Transverse colon (tissue), 4 donors: ENCODE measurements at regions not wholly inside any gene's neighbourhood (a gene's known extent, or its start where the extent isn't known, plus 50 kb on each side); places are given as distances from the start of the nearest gene placed in this dataset.
"Not testable (repeated sequence)": the region's sequence is repeated elsewhere in the genome, so short reads cannot be mapped to it uniquely, and the experiment has no call there.

Experiments
- DNase-seq: peaks from one replicate; pipeline ENCODE4 v3.0.0-alpha.2; 2019
- H3K27ac ChIP-seq, 4 donors: fragments of 200-600 bp; sonication (generic); 2 replicates each; pipeline ENCODE4 v1.5.1; 2016 to 2018; ENCODE audit warnings: inconsistent platforms in 4 of 4
- H3K27me3 ChIP-seq: fragments of 200-600 bp; sonication (generic); 2 replicates; pipeline ENCODE4 v1.5.1; 2017; ENCODE audit warnings: inconsistent platforms
- H3K36me3 ChIP-seq, 4 donors: fragments of 200-600 bp; sonication (generic); 2 replicates each; pipeline ENCODE4 v1.5.1; 2017 to 2019; ENCODE audit warnings: inconsistent platforms in 4 of 4
- H3K4me1 ChIP-seq, 4 donors: fragments of 200-600 bp; sonication (generic); 2 replicates each; pipeline ENCODE4 v1.5.1; 2017 to 2020; ENCODE audit warnings: inconsistent platforms in 4 of 4
- H3K4me3 ChIP-seq, 4 donors: fragments of 200-600 bp; sonication (generic); 1 replicate in 1 of 4; 2 replicates in 3 of 4; pipeline versions ENCODE4 v1.5.1 to v1.6.1; 2017 to 2019; ENCODE audit warnings: inconsistent platforms in 4 of 4
- H3K9me3 ChIP-seq, 2 donors: fragments of 200-600 bp; sonication (generic); 2 replicates each; pipeline ENCODE4 v1.5.1; 2017 to 2019; ENCODE audit warnings: inconsistent platforms in 2 of 2
- EP300 ChIP-seq: sonication (generic); formaldehyde crosslinking; IDR thresholded peaks from one replicate; pipeline ENCODE4 v1.6.1; 2017; ENCODE audit warnings: antibody characterized with exemption, low read depth
- POLR2A ChIP-seq: fragments of 450-650 bp; IDR thresholded peaks from one replicate; pipeline ENCODE4 v1.6.1; 2016; ENCODE audit warnings: antibody characterized with exemption, mild to moderate bottlenecking, moderate library complexity
- POLR2AphosphoS5 ChIP-seq, 3 donors: sonication (generic); formaldehyde crosslinking; IDR thresholded peaks; one replicate each; pipeline ENCODE4 v1.6.1; 2016; ENCODE audit warnings: antibody characterized with exemption in 3 of 3
- WGBS, 2 donors: methylation state at CpG; one replicate each; pipeline ENCODE4 v1.1.5; 2018; ENCODE audit warnings: low coverage in 1 of 2; 5-methylcytosine and 5-hydroxymethylcytosine counted together
- in situ Hi-C, 4 donors: fragments of 200-750 bp; cut with MboI; loops; one replicate each; pipeline versions ENCODE4 v1.15.0 to v1.15.1; 2017; ENCODE audit warnings: low sequenced_read_pairs in 3 of 4, low pct_ligation_motif_present in 1 of 4, low pct_unique_long_range_greater_than_20kb in 1 of 4
- intact Hi-C: fragments of 100-400 bp; cut with DNase I; formaldehyde crosslinking; loops from one replicate; pipeline ENCODE4 v1.15.1; 2023; ENCODE audit warnings: low total_unique reads
- TF ChIP-seq, protein P1 (sequence below), 5 experiments: fragments of 200-600 bp in 3 of 5; fragments of 450-650 bp in 2 of 5; sonication (generic) in 3 of 5; IDR thresholded peaks; 1 replicate in 2 of 5; 2 replicates in 3 of 5; pipeline ENCODE4 v1.5.1; 2016 to 2017; ENCODE audit warnings: antibody characterized with exemption in 5 of 5, inconsistent platforms in 3 of 5, mild to moderate bottlenecking in 2 of 5, moderate library complexity in 1 of 5

DNA sequence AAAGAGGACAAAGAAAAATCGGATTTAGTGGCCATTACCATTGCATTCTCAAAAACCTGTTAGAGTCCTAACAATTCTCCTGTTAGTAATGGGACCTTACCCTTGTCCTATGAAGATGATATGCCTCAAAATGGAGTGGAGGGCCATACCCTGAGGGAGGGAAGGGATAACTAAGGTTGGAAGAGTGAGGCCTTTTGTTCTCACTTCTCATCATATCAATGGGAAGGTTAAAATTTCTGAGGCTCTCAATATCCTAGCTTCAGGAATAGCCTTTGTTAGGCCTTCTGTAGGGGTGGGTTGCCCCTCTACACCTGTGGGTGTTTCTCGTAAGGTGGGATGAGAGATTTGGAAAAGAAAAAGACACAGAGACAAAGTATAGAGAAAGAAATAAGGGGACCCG, 109.4 kb upstream of the SGIP1 start:
- H3K36me3 ChIP-seq, H3K4me1 ChIP-seq, H3K27ac ChIP-seq, in situ Hi-C loops, H3K9me3 ChIP-seq, H3K4me3 ChIP-seq, DNase-seq, intact Hi-C loops, H3K27me3 ChIP-seq: not testable (repeated sequence)
- WGBS, 2 donors = 78 to 93% methylated on average over 1 to 3 of the region's 3 CpGs

DNA sequence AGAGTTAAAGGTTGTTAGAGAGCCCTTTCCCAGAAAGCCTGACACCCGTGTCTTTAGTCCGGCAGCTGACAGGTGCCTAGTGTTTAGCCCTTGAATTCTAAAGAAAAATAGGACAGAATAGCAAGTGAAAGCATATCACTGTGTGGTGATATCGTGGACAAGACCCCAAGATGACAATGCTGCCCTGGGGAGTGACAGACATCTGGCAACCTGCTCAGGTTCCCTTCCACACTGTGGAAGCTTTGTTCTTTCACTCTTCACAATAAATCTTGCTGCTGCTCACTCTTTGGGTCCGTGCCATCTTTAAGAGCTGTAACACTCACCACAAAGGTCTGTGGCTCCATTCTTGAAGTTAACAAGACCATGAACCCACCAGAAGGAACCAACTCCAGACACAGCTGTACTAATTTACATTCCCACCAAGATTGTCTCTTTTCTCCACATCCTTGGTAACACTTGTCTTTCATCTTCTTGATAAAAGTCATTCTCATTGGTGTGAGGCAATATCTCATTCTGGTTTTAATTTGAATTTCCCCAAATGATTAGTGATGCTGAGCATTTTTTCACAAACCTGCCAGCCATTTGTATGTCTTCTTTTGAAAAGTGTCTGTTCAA, 107.6 kb upstream of the SGIP1 start:
- Histone ChIP-seq H3K27ac (no peak overlapping the region), H3K36me3 (no peaks in the 10 kb centered on the region), H3K4me1 (no peaks in the 10 kb centered on the region), H3K9me3 (peaks cover 10 to 22% of the 10 kb centered on the region in 2 donors), H3K4me3 (no peak overlapping the region), H3K27me3 (no peaks in the 10 kb centered on the region)
- no peak for DNase-seq
- TF ChIP-seq POLR2A = no peak
- TF ChIP-seq EP300 = no peak
- TF ChIP-seq, protein P1, sequence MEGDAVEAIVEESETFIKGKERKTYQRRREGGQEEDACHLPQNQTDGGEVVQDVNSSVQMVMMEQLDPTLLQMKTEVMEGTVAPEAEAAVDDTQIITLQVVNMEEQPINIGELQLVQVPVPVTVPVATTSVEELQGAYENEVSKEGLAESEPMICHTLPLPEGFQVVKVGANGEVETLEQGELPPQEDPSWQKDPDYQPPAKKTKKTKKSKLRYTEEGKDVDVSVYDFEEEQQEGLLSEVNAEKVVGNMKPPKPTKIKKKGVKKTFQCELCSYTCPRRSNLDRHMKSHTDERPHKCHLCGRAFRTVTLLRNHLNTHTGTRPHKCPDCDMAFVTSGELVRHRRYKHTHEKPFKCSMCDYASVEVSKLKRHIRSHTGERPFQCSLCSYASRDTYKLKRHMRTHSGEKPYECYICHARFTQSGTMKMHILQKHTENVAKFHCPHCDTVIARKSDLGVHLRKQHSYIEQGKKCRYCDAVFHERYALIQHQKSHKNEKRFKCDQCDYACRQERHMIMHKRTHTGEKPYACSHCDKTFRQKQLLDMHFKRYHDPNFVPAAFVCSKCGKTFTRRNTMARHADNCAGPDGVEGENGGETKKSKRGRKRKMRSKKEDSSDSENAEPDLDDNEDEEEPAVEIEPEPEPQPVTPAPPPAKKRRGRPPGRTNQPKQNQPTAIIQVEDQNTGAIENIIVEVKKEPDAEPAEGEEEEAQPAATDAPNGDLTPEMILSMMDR (IDR thresholded peaks at IDR 0.05) = no peak
- no peak for TF ChIP-seq POLR2AphosphoS5 (IDR thresholded peaks at IDR 0.05)
- in situ Hi-C loops = no loop called here
- intact Hi-C loops = no loop called here
- WGBS, 2 donors = 51% methylated on average over 4 of the region's 4 CpGs; no CpG with 5 or more reads in 1 of the 2 donors

GRCh38 chr1:66430815-66431214, 103.1 kb upstream of the SGIP1 start:
- not testable (repeated sequence) for H3K27me3 ChIP-seq, DNase-seq, H3K36me3 ChIP-seq, H3K27ac ChIP-seq, H3K4me1 ChIP-seq, H3K4me3 ChIP-seq
- intact Hi-C loops (loop anchor here (5.0 kb wide), 1 partner anchor 39 kb away; no protein-coding TSS in a partner anchor), in situ Hi-C loops (loop anchor here in 1 of 4 donors (10.0 kb wide), 1 partner anchor 176 kb away; no protein-coding TSS in a partner anchor)
- peaks cover 10 to 22% of the 10 kb centered on the region in 2 donors for H3K9me3 ChIP-seq

GRCh38 chr1:66431999-66432398, 102.0 kb upstream of the SGIP1 start:
- peaks cover 10 to 22% of the 10 kb centered on the region in 2 donors for H3K9me3 ChIP-seq
- H3K27ac ChIP-seq = no peak overlapping the region
- no peak overlapping the region for H3K4me3 ChIP-seq
- H3K36me3 ChIP-seq = no peaks in the 10 kb centered on the region
- WGBS, 2 donors = 100% methylated on average over 2 of the region's 2 CpGs; no CpG with 5 or more reads in 1 of the 2 donors
- DNase-seq = no peak
- in situ Hi-C loops (loop anchor here in 1 of 4 donors (10.0 kb wide), 1 partner anchor 177 kb away; no protein-coding TSS in a partner anchor), intact Hi-C loops (loop anchor here (5.0 kb wide), 1 partner anchor 40 kb away; no protein-coding TSS in a partner anchor)
- no peaks in the 10 kb centered on the region for H3K27me3 ChIP-seq
- H3K4me1 ChIP-seq = no peaks in the 10 kb centered on the region
- TF ChIP-seq, protein P1 (IDR thresholded peaks at IDR 0.05) = no peak
- TF ChIP-seq POLR2AphosphoS5 (IDR thresholded peaks at IDR 0.05) = no peak
- TF ChIP-seq POLR2A = no peak
- no peak for TF ChIP-seq EP300

DNA sequence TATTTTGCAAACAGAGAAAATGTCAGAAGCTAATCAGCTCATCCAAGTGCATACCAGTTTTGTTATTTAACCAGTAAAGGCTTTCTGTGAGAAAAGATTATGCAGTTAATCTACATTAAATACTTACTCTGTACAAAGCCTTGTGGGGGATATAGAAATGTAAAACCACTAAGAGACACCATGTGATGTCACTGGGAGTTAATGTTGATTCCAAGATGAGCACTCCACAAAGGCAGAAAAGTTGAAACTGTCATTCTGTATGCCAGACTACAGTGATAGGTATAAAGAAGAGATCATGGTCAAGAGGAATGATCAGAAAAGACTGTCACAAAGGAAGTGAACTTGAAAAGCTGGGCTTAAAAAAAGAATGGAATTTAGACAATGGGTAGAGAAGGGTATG, 100.3 kb upstream of the SGIP1 start:
- no peaks in the 10 kb centered on the region for H3K27me3 ChIP-seq
- H3K4me1 ChIP-seq = no peaks in the 10 kb centered on the region
- H3K27ac ChIP-seq = no peak overlapping the region
- no peak for DNase-seq
- no peak for TF ChIP-seq EP300
- in situ Hi-C loops (loop anchor here in 1 of 4 donors (10.0 kb wide), 1 partner anchor 179 kb away; no protein-coding TSS in a partner anchor), intact Hi-C loops (loop anchor here (5.0 kb wide), 1 partner anchor 41 kb away; no protein-coding TSS in a partner anchor)
- peaks cover 10 to 16% of the 10 kb centered on the region in 2 donors for H3K9me3 ChIP-seq
- H3K36me3 ChIP-seq = no peaks in the 10 kb centered on the region
- no peak overlapping the region for H3K4me3 ChIP-seq
